ENCODE measurements at regions not wholly inside any gene's neighbourhood (a gene's known extent, or its start where the extent isn't known, plus 50 kb on each side); places are given as distances from the start of the nearest gene placed in this dataset.

DNA sequence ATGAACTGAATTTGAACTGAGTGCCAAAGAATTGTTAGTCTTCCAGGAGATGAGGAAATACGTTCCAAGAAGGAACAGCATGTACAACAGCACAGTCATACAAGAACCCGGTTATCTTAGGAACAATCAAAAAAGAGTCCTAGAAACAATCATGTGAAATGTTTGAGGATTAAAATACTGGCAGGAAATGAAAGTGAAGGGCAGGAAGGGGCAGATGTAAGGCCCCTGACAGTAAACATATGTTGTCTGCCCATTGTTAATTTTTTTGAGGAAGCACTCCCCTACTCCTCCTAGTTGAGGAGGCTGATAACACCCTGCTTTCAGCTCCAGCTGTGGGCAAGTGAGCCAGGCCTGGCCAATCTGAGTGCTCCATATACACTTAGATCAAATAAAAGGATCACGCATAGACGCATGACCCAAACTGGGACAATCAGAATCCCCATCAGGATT lies 220.9 kb downstream of the HACE1 start:
- TF ChIP-seq POLR2A (IDR thresholded peaks at IDR 0.05), result no peak
- TF ChIP-seq, protein P1, sequence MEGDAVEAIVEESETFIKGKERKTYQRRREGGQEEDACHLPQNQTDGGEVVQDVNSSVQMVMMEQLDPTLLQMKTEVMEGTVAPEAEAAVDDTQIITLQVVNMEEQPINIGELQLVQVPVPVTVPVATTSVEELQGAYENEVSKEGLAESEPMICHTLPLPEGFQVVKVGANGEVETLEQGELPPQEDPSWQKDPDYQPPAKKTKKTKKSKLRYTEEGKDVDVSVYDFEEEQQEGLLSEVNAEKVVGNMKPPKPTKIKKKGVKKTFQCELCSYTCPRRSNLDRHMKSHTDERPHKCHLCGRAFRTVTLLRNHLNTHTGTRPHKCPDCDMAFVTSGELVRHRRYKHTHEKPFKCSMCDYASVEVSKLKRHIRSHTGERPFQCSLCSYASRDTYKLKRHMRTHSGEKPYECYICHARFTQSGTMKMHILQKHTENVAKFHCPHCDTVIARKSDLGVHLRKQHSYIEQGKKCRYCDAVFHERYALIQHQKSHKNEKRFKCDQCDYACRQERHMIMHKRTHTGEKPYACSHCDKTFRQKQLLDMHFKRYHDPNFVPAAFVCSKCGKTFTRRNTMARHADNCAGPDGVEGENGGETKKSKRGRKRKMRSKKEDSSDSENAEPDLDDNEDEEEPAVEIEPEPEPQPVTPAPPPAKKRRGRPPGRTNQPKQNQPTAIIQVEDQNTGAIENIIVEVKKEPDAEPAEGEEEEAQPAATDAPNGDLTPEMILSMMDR (IDR thresholded peaks at IDR 0.05), result no peak
- TF ChIP-seq EP300 (IDR thresholded peaks at IDR 0.05; ENCODE audit: low read depth), result no peak
- peak; percentile 11 to 19 (median 16) for TF ChIP-seq POLR2AphosphoS5 (IDR thresholded peaks at IDR 0.05)
